ENCODE measurements at regions not wholly inside any gene's neighbourhood (a gene's known extent, or its start where the extent isn't known, plus 50 kb on each side); places are given as distances from the start of the nearest gene placed in this dataset.

- Histone ChIP-seq H3K36me3 (replicated peaks in 1 of 2; ENCODE audit: insufficient read depth in 1 of 2, low read depth in 2 of 2) (no peaks in the 10 kb centered on the region), H3K4me1 (no peaks in the 10 kb centered on the region), H3K27me3 (no peaks in the 10 kb centered on the region), H3K27ac (no peak overlapping the region), H3K4me3 (no peak overlapping the region), H3K9me3 (no peaks in the 10 kb centered on the region)
- intact Hi-C loops (cut with DNase I) = no loop called here
- 66 to 79% methylated on average over 4 to 9 of the region's 9 CpGs for WGBS, 2 donors
- no peak for DNase-seq
- no peak for ATAC-seq
- no peak for TF ChIP-seq POLR2A (IDR thresholded peaks at IDR 0.05)
- TF ChIP-seq, protein P1, sequence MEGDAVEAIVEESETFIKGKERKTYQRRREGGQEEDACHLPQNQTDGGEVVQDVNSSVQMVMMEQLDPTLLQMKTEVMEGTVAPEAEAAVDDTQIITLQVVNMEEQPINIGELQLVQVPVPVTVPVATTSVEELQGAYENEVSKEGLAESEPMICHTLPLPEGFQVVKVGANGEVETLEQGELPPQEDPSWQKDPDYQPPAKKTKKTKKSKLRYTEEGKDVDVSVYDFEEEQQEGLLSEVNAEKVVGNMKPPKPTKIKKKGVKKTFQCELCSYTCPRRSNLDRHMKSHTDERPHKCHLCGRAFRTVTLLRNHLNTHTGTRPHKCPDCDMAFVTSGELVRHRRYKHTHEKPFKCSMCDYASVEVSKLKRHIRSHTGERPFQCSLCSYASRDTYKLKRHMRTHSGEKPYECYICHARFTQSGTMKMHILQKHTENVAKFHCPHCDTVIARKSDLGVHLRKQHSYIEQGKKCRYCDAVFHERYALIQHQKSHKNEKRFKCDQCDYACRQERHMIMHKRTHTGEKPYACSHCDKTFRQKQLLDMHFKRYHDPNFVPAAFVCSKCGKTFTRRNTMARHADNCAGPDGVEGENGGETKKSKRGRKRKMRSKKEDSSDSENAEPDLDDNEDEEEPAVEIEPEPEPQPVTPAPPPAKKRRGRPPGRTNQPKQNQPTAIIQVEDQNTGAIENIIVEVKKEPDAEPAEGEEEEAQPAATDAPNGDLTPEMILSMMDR (IDR thresholded peaks at IDR 0.05) = no peak
These were observed 63.0 kb upstream of the SIX2 start for GRCh38 chr2:45072064-45072861.

GRCh38 chr2:45070113-45070652, 60.9 kb upstream of the SIX2 start:
- WGBS, 2 donors = 36 to 42% methylated on average over 9 of the region's 9 CpGs
- no peak for ATAC-seq
- Histone ChIP-seq H3K4me3 (no peak overlapping the region), H3K9me3 (no peaks in the 10 kb centered on the region), H3K27me3 (no peaks in the 10 kb centered on the region), H3K4me1 (no peaks in the 10 kb centered on the region), H3K36me3 (replicated peaks in 1 of 2; ENCODE audit: insufficient read depth in 1 of 2, low read depth in 2 of 2) (no peaks in the 10 kb centered on the region), H3K27ac (no peak overlapping the region)
- intact Hi-C loops (cut with DNase I) = no loop called here
- no peak for TF ChIP-seq POLR2A (IDR thresholded peaks at IDR 0.05)
- TF ChIP-seq, protein P1 (IDR thresholded peaks at IDR 0.05) = no peak
- no peak for DNase-seq

GRCh38 chr2:45069684-45070083, 60.4 kb upstream of the SIX2 start:
- Histone ChIP-seq H3K4me3 (no peak overlapping the region), H3K9me3 (no peaks in the 10 kb centered on the region), H3K36me3 (replicated peaks in 1 of 2; ENCODE audit: insufficient read depth in 1 of 2, low read depth in 2 of 2) (no peaks in the 10 kb centered on the region), H3K4me1 (no peaks in the 10 kb centered on the region), H3K27me3 (no peaks in the 10 kb centered on the region), H3K27ac (no peak overlapping the region)
- intact Hi-C loops (cut with DNase I) = no loop called here
- WGBS, 2 donors = 90% methylated on average over 5 of the region's 5 CpGs
- DNase-seq = no peak
- no peak for ATAC-seq
- TF ChIP-seq POLR2A (IDR thresholded peaks at IDR 0.05) = no peak
- TF ChIP-seq, protein P1 (IDR thresholded peaks at IDR 0.05) = no peak

DNA sequence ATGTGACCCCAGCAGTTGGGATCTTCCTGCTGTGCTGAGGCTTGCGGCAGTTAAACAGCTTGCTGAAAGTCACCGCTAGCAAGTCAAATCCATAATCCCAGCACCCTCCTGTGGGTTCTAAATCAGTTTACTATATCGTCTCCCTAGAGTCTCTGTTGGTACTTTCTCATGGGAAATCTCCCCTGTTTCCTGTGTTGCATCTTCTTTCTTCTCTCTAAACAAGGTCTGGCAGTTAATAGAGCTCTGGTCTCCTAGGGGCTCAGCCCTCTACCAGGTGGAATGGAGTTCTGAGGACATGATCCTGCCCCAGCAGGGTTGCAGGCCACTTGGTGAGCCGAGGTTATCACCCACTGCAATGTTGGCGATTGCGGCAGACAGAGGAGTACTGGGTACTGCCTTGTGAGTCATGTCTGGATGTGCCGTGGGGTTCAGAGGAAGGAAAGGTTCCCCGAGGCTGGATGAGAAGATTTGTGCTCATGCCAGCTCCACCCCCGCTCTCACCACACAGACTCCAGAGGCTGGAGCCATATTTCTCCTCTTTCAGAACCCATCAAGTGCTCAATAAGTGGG, 59.4 kb upstream of the SIX2 start:
- H3K36me3 ChIP-seq (replicated peaks in 1 of 2; ENCODE audit: insufficient read depth in 1 of 2, low read depth in 2 of 2) = no peaks in the 10 kb centered on the region
- no peak overlapping the region for H3K4me3 ChIP-seq
- intact Hi-C loops (cut with DNase I) = no loop called here
- DNase-seq = no peak
- no peak overlapping the region for H3K27ac ChIP-seq
- no peak for TF ChIP-seq POLR2A (IDR thresholded peaks at IDR 0.05)
- TF ChIP-seq, protein P1 (IDR thresholded peaks at IDR 0.05) = no peak
- H3K27me3 ChIP-seq = no peaks in the 10 kb centered on the region
- no peaks in the 10 kb centered on the region for H3K4me1 ChIP-seq
- WGBS, 2 donors = 78 to 90% methylated on average over 9 of the region's 9 CpGs
- H3K9me3 ChIP-seq = no peaks in the 10 kb centered on the region
- ATAC-seq = no peak

Measured in body of pancreas (tissue), 4 donors.